Esophagus (tissue), 2 donors: ENCODE measurements at regions not wholly inside any gene's neighbourhood (a gene's known extent, or its start where the extent isn't known, plus 50 kb on each side); places are given as distances from the start of the nearest gene placed in this dataset.
"Not testable (repeated sequence)": the region's sequence is repeated elsewhere in the genome, so short reads cannot be mapped to it uniquely, and the experiment has no call there.

Experiments used
- H3K27ac ChIP-seq, 2 donors: one replicate each; pipeline ENCODE4 v1.5.1; 2013; ENCODE audit warnings: low read depth in 2 of 2, mild to moderate bottlenecking in 2 of 2, inconsistent platforms in 1 of 2, low read length in 1 of 2, moderate library complexity in 1 of 2
- H3K27me3 ChIP-seq, 2 donors: one replicate each; pipeline ENCODE4 v1.6.1; 2013; ENCODE audit warnings: low read length in 2 of 2, control low read depth in 1 of 2, mild to moderate bottlenecking in 1 of 2; ENCODE audit not compliant: insufficient read depth in 2 of 2, control insufficient read depth in 1 of 2
- H3K36me3 ChIP-seq, 2 donors: one replicate each; pipeline ENCODE4 v1.6.1; 2013; ENCODE audit warnings: low read length in 1 of 2; ENCODE audit not compliant: control insufficient read depth in 2 of 2, insufficient read depth in 2 of 2
- H3K4me1 ChIP-seq, 2 donors: one replicate each; pipeline ENCODE4 v1.6.1; 2013; ENCODE audit warnings: low read length in 1 of 2; ENCODE audit not compliant: control insufficient read depth in 2 of 2, insufficient read depth in 2 of 2
- H3K4me3 ChIP-seq, 2 donors: one replicate each; pipeline ENCODE4 v1.5.1; 2013; ENCODE audit warnings: low read length in 2 of 2, mild to moderate bottlenecking in 2 of 2, low read depth in 1 of 2, moderate library complexity in 1 of 2
- H3K9me3 ChIP-seq, 2 donors: one replicate each; pipeline ENCODE4 v1.6.1; 2013; ENCODE audit warnings: mild to moderate bottlenecking in 2 of 2, low read depth in 1 of 2, low read length in 1 of 2, moderate library complexity in 1 of 2; ENCODE audit not compliant: control insufficient read depth in 2 of 2, insufficient read depth in 1 of 2
- WGBS, 2 donors: extraction: QIAGEN DNeasy Blood & Tissue Kit; methylation state at CpG; one replicate each; pipeline ENCODE4 v1.1.7; 2013; 5-methylcytosine and 5-hydroxymethylcytosine counted together
- donor health status: healthy with polysubstance abuse.
- donor health status: Bipolar disorder and iron deficiency.

DNA sequence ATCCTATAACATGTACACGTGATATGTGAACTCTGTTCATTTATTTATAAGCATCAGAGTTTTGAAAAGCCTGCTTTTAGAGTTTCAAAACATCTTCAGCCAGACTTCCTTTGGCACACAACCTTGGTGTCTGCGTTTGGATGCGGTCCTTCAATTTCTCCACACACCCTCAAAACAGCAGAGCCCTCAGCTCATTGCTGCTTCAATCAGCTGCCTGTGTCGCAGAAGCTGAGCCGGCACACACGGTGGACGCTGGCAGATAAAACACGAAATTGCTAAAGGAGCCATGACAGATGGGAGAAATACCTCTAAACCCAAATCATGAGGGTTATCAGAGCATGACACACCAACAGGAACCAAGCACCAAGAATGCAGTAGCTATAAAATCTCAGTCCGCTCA, 396.4 kb upstream of the AKR1E2 start:
- H3K27ac ChIP-seq = no peak overlapping the region
- H3K36me3 ChIP-seq = no peaks in the 10 kb centered on the region
- no peaks in the 10 kb centered on the region for H3K4me1 ChIP-seq
- H3K9me3 ChIP-seq = no peaks in the 10 kb centered on the region
- no peaks in the 10 kb centered on the region for H3K27me3 ChIP-seq
- H3K4me3 ChIP-seq = no peak overlapping the region
- 82 to 86% methylated on average over 9 of the region's 9 CpGs for WGBS, 2 donors

- H3K27ac ChIP-seq = no peak overlapping the region
- no peak overlapping the region for H3K4me3 ChIP-seq
- H3K27me3 ChIP-seq = no peaks in the 10 kb centered on the region
- 65 to 66% methylated on average over 1 of the region's 1 CpG for WGBS, 2 donors
- H3K36me3 ChIP-seq = no peaks in the 10 kb centered on the region
- H3K9me3 ChIP-seq = no peaks in the 10 kb centered on the region
- no peaks in the 10 kb centered on the region for H3K4me1 ChIP-seq
Measured at GRCh38 chr10:4427532-4427931, 398.5 kb upstream of the AKR1E2 start.

GRCh38 chr10:4426866-4427265, 399.1 kb upstream of the AKR1E2 start:
- Histone ChIP-seq H3K27me3 (no peaks in the 10 kb centered on the region), H3K4me3 (no peak overlapping the region), H3K4me1 (no peaks in the 10 kb centered on the region), H3K27ac (no peak overlapping the region), H3K36me3 (no peaks in the 10 kb centered on the region), H3K9me3 (no peaks in the 10 kb centered on the region)
- WGBS, 2 donors = 69 to 78% methylated on average over 1 of the region's 1 CpG

DNA sequence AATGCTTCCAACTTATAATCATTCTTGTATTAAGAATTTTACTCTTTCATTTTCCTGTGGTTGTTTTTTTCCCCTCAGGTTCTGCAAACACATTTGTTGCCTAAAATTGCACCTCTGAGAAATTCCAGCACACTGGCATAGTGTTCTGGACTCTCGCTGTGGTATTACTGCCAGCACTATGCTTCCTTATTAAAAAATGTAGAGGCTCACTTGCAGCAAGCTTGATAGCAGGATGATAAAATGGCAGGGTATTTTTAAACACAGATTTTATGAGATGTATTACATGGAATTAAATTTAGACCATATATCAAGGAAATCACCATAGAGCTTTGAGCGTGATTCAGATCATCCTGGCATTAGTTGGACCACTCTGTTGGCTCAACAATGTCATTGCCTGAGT, 416.7 kb upstream of the AKR1E2 start:
- no peak overlapping the region for H3K27ac ChIP-seq
- H3K9me3 ChIP-seq = no peaks in the 10 kb centered on the region
- no peaks in the 10 kb centered on the region for H3K27me3 ChIP-seq
- no peaks in the 10 kb centered on the region for H3K36me3 ChIP-seq
- H3K4me1 ChIP-seq = no peaks in the 10 kb centered on the region
- WGBS, 2 donors = 88 to 91% methylated on average over 2 of the region's 2 CpGs
- H3K4me3 ChIP-seq = no peak overlapping the region

DNA sequence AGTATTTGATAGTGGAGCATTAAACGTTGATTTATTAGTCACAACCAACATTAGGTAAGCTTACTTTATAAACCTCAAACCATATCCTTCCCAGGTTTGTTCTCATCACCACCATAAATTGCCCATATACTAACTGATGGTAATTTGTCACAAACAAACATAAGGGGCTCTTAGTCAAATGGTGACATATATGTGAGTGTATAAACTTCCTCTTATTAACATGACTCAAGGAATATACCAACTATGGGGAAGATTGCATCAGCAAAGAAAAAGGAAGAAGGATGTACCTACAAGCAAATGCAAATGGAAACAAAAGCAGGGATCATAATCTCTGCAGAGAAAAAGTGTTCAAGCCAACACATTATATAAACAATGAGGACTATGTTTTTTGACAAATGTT, 418.2 kb upstream of the AKR1E2 start:
- H3K27me3 ChIP-seq = no peaks in the 10 kb centered on the region
- no peaks in the 10 kb centered on the region for H3K36me3 ChIP-seq
- 23 to 50% methylated on average over 1 of the region's 1 CpG for WGBS, 2 donors
- H3K4me1 ChIP-seq = no peaks in the 10 kb centered on the region
- no peak overlapping the region for H3K27ac ChIP-seq
- no peak overlapping the region for H3K4me3 ChIP-seq
- H3K9me3 ChIP-seq = no peaks in the 10 kb centered on the region

- Histone ChIP-seq H3K27ac (no peak overlapping the region), H3K27me3 (no peaks in the 10 kb centered on the region), H3K36me3 (no peaks in the 10 kb centered on the region), H3K4me1 (no peaks in the 10 kb centered on the region), H3K4me3 (no peak overlapping the region), H3K9me3 (no peaks in the 10 kb centered on the region)
- 77 to 80% methylated on average over 3 of the region's 3 CpGs for WGBS, 2 donors
Measured at GRCh38 chr10:4405828-4406227, 420.2 kb upstream of the AKR1E2 start.

DNA sequence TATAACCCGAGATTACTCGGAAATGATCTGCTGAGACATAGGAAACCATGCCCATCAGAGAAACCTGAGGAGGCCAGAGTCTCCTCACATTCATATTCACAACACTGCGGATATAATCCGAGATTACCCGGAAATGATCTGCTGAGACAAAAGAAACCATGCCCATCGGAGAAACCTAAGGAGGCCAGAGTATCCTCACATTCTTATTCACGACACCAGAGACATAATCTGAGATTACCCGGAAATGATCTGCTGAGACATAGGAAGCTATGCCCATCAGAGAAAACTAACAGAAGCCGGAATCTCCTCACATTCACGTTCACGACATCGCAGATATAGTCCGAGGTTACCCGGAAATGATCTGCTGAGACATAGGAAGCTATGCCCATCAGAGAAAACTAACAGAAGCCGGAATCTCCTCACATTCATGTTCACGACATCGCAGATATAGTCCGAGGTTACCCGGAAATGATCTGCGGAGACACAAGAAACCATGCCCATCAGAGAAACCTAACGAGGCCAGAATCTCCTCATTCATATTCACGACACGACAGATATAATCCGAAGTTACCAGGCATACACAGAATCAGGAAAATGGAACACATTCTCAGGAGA, 422.3 kb upstream of the AKR1E2 start:
- Histone ChIP-seq H3K27me3 (no peaks in the 10 kb centered on the region), H3K4me1 (no peaks in the 10 kb centered on the region), H3K9me3 (no peaks in the 10 kb centered on the region), H3K4me3 (no peak overlapping the region), H3K36me3 (no peaks in the 10 kb centered on the region), H3K27ac (no peak overlapping the region)
- 94 to 97% methylated on average over 24 of the region's 24 CpGs for WGBS, 2 donors

- 93 to 99% methylated on average over 4 of the region's 4 CpGs for WGBS, 2 donors
- H3K9me3 ChIP-seq, H3K27ac ChIP-seq, H3K4me1 ChIP-seq, H3K36me3 ChIP-seq, H3K27me3 ChIP-seq, H3K4me3 ChIP-seq: not testable (repeated sequence)
Measured at GRCh38 chr10:4401080-4401479, 424.9 kb upstream of the AKR1E2 start.

GRCh38 chr10:4399556-4399955, 426.5 kb upstream of the AKR1E2 start:
- 74 to 78% methylated on average over 3 of the region's 3 CpGs for WGBS, 2 donors
- Histone ChIP-seq H3K36me3 (no peaks in the 10 kb centered on the region), H3K9me3 (no peaks in the 10 kb centered on the region), H3K27me3 (no peaks in the 10 kb centered on the region), H3K4me1 (no peaks in the 10 kb centered on the region), H3K4me3 (no peak overlapping the region), H3K27ac (no peak overlapping the region)

GRCh38 chr10:4398602-4399001, 427.4 kb upstream of the AKR1E2 start:
- Histone ChIP-seq H3K36me3 (no peaks in the 10 kb centered on the region), H3K27ac (no peak overlapping the region), H3K4me3 (no peak overlapping the region), H3K4me1 (no peaks in the 10 kb centered on the region), H3K27me3 (no peaks in the 10 kb centered on the region), H3K9me3 (no peaks in the 10 kb centered on the region)
- 87 to 91% methylated on average over 3 of the region's 3 CpGs for WGBS, 2 donors
